ENCODE measurements at regions not wholly inside any gene's neighbourhood (a gene's known extent, or its start where the extent isn't known, plus 50 kb on each side); places are given as distances from the start of the nearest gene placed in this dataset.

GRCh38 chr4:128657638-128658037, 151.9 kb upstream of the JADE1 start:
- no peak for DNase-seq
- ATAC-seq, result no peak
- WGBS (ENCODE audit: insufficient coverage), result 91% methylated on average over 4 of the region's 4 CpGs
- TF ChIP-seq, protein P1, sequence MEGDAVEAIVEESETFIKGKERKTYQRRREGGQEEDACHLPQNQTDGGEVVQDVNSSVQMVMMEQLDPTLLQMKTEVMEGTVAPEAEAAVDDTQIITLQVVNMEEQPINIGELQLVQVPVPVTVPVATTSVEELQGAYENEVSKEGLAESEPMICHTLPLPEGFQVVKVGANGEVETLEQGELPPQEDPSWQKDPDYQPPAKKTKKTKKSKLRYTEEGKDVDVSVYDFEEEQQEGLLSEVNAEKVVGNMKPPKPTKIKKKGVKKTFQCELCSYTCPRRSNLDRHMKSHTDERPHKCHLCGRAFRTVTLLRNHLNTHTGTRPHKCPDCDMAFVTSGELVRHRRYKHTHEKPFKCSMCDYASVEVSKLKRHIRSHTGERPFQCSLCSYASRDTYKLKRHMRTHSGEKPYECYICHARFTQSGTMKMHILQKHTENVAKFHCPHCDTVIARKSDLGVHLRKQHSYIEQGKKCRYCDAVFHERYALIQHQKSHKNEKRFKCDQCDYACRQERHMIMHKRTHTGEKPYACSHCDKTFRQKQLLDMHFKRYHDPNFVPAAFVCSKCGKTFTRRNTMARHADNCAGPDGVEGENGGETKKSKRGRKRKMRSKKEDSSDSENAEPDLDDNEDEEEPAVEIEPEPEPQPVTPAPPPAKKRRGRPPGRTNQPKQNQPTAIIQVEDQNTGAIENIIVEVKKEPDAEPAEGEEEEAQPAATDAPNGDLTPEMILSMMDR (IDR thresholded peaks at IDR 0.05), result no peak
- no peaks in the 10 kb centered on the region for H3K36me3 Mint-ChIP-seq
- Histone ChIP-seq H3K36me3 (ENCODE audit: control insufficient read depth, insufficient read depth, low read length) (no peaks in the 10 kb centered on the region), H3K4me1 (ENCODE audit: control insufficient read depth, insufficient read depth, low read length) (no peaks in the 10 kb centered on the region), H3K4me3 (ENCODE audit: low read length) (no peak overlapping the region), H3K9me3 (ENCODE audit: control insufficient read depth, insufficient read depth, low read length) (no peaks in the 10 kb centered on the region), H3K27me3 (ENCODE audit: control insufficient read depth, insufficient read depth, low read length) (no peaks in the 10 kb centered on the region), H3K27ac (ENCODE audit: low read length) (no peak overlapping the region)
- peaks cover 0 to 6% of the 10 kb centered on the region in 2 donors for H3K27me3 Mint-ChIP-seq (ENCODE audit: low read depth in 2 of 2)
- H3K4me3 Mint-ChIP-seq, result no peak overlapping the region
- H3K27ac Mint-ChIP-seq, result peak overlapping the region in 1 of 2 donors; percentile 0
- peaks cover 6 to 12% of the 10 kb centered on the region in 2 donors for H3K4me1 Mint-ChIP-seq
- H3K9me3 Mint-ChIP-seq, result peaks cover 0 to 2% of the 10 kb centered on the region in 2 donors
- intact Hi-C loops (cut with micrococcal nuclease), result no loop called here

GRCh38 chr4:128654465-128654864, 155.0 kb upstream of the JADE1 start:
- Histone ChIP-seq H3K9me3 (ENCODE audit: control insufficient read depth, insufficient read depth, low read length) (no peaks in the 10 kb centered on the region), H3K4me1 (ENCODE audit: control insufficient read depth, insufficient read depth, low read length) (no peaks in the 10 kb centered on the region), H3K27ac (ENCODE audit: low read length) (no peak overlapping the region), H3K27me3 (ENCODE audit: control insufficient read depth, insufficient read depth, low read length) (no peaks in the 10 kb centered on the region), H3K4me3 (ENCODE audit: low read length) (no peak overlapping the region), H3K36me3 (ENCODE audit: control insufficient read depth, insufficient read depth, low read length) (no peaks in the 10 kb centered on the region)
- Mint-ChIP-seq H3K4me1 (peaks cover 6 to 12% of the 10 kb centered on the region in 2 donors), H3K9me3 (peaks cover 0 to 2% of the 10 kb centered on the region in 2 donors), H3K36me3 (no peaks in the 10 kb centered on the region), H3K27me3 (ENCODE audit: low read depth in 2 of 2) (peaks cover 0 to 5% of the 10 kb centered on the region in 2 donors), H3K27ac (no peak overlapping the region), H3K4me3 (no peak overlapping the region)
- intact Hi-C loops (cut with micrococcal nuclease), result no loop called here
- TF ChIP-seq, protein P1 (IDR thresholded peaks at IDR 0.05), result no peak
- DNase-seq (no peak), ATAC-seq (no peak)
- 80% methylated on average over 3 of the region's 3 CpGs for WGBS (ENCODE audit: insufficient coverage)

GRCh38 chr4:128653527-128654444, 155.7 kb upstream of the JADE1 start:
- H3K4me3 Mint-ChIP-seq, result no peak overlapping the region
- Histone ChIP-seq H3K27me3 (ENCODE audit: control insufficient read depth, insufficient read depth, low read length) (no peaks in the 10 kb centered on the region), H3K36me3 (ENCODE audit: control insufficient read depth, insufficient read depth, low read length) (no peaks in the 10 kb centered on the region), H3K4me1 (ENCODE audit: control insufficient read depth, insufficient read depth, low read length) (no peaks in the 10 kb centered on the region), H3K4me3 (ENCODE audit: low read length) (no peak overlapping the region), H3K9me3 (ENCODE audit: control insufficient read depth, insufficient read depth, low read length) (no peaks in the 10 kb centered on the region), H3K27ac (ENCODE audit: low read length) (no peak overlapping the region)
- TF ChIP-seq, protein P1 (IDR thresholded peaks at IDR 0.05), result no peak
- DNase-seq (no peak), ATAC-seq (no peak)
- WGBS (ENCODE audit: insufficient coverage), result 74% methylated on average over 8 of the region's 8 CpGs
- H3K36me3 Mint-ChIP-seq, result no peaks in the 10 kb centered on the region
- H3K27me3 Mint-ChIP-seq (ENCODE audit: low read depth in 2 of 2), result peaks cover 0 to 3% of the 10 kb centered on the region in 2 donors
- H3K9me3 Mint-ChIP-seq, result peaks cover 0 to 2% of the 10 kb centered on the region in 2 donors
- intact Hi-C loops (cut with micrococcal nuclease), result no loop called here
- H3K4me1 Mint-ChIP-seq, result peaks cover 6 to 12% of the 10 kb centered on the region in 2 donors
- no peak overlapping the region for H3K27ac Mint-ChIP-seq
